ENCODE measurements at regions not wholly inside any gene's neighbourhood (a gene's known extent, or its start where the extent isn't known, plus 50 kb on each side); places are given as distances from the start of the nearest gene placed in this dataset.

DNA sequence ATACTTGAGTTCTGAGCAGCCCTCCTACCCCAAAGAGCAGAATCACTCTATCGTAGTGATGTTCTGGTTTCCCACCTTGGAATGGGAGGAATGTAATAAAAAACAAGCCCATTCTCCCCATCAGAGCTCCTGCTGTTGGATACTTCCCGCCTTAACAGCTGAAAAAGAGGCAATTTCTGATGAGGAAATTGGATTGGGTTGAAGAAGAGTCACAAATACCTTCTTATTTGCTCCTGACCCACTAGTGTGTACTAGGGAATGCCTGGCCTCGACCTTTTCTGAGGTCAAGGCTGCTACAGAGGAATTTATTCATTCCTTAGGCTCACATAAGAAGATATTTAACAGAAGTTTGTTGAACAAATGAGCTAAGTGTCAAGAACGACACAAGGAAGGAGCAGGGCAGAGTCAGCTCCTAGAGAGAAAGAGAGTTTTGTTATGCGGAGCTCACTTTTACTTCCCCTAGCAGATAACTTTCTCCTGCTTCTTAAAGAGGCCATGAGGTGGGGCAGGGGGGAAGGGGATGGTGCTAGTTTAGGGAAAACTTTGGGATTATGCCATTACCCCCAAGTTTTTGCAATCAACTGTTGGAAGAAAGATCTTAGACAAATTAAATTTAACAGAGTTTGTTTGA is 273.8 kb upstream of the CLNK start:
- Histone ChIP-seq H3K27me3 (ENCODE audit: control insufficient read depth in 1 of 2, insufficient read depth in 2 of 2, low read length in 2 of 2) (no peaks in the 10 kb centered on the region), H3K9me3 (ENCODE audit: control insufficient read depth in 2 of 2, insufficient read depth in 1 of 2, low read depth in 1 of 2, low read length in 1 of 2) (no peaks in the 10 kb centered on the region), H3K36me3 (ENCODE audit: control insufficient read depth in 2 of 2, insufficient read depth in 2 of 2, low read length in 1 of 2) (no peaks in the 10 kb centered on the region), H3K27ac (ENCODE audit: low read depth in 2 of 2, low read length in 1 of 2) (no peak overlapping the region), H3K4me3 (ENCODE audit: low read depth in 1 of 2, low read length in 2 of 2) (no peak overlapping the region), H3K4me1 (ENCODE audit: control insufficient read depth in 2 of 2, insufficient read depth in 2 of 2, low read length in 1 of 2) (no peaks in the 10 kb centered on the region)
- 70 to 85% methylated on average over 5 of the region's 5 CpGs for WGBS, 2 donors

- H3K27ac ChIP-seq (ENCODE audit: low read depth in 2 of 2, low read length in 1 of 2), result no peak overlapping the region
- H3K4me1 ChIP-seq (ENCODE audit: control insufficient read depth in 2 of 2, insufficient read depth in 2 of 2, low read length in 1 of 2), result no peaks in the 10 kb centered on the region
- H3K9me3 ChIP-seq (ENCODE audit: control insufficient read depth in 2 of 2, insufficient read depth in 1 of 2, low read depth in 1 of 2, low read length in 1 of 2), result no peaks in the 10 kb centered on the region
- H3K36me3 ChIP-seq (ENCODE audit: control insufficient read depth in 2 of 2, insufficient read depth in 2 of 2, low read length in 1 of 2), result no peaks in the 10 kb centered on the region
- 60 to 80% methylated on average over 2 of the region's 2 CpGs for WGBS, 2 donors
- no peaks in the 10 kb centered on the region for H3K27me3 ChIP-seq (ENCODE audit: control insufficient read depth in 1 of 2, insufficient read depth in 2 of 2, low read length in 2 of 2)
- no peak overlapping the region for H3K4me3 ChIP-seq (ENCODE audit: low read depth in 1 of 2, low read length in 2 of 2)
Measured at GRCh38 chr4:10951306-10951705, 266.7 kb upstream of the CLNK start.

DNA sequence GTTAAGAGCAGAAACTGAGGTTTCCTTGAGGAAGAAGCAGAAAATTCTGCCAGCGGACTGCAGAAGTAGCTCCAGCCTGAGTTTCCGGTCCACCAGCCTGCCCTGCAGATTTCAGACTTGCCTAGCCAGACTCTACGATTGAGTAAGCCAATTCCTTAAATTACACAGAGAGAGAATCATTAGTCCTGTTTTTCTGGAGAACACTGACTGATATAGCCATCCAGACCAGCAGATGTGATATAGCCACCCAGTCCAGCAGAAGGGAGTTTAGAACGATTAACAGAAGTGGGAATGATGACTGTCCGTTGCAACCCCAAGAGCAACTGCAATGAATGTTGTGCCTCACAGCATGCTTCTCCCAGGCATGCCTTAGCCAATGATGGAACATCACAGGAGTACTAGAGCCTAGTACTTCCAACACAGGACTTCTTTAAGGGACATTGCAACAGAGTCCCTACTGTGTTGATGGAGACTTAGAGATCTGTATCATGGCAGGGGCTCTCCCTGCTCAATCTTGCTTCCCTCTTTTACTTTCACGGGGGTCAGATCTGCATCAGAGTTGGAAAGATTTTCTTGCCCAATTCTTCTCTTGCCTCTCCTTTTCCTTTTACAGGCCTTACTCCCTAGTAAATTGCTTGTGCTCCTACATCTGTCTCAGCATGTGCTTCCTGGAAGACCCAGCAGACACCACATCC is 264.6 kb upstream of the CLNK start:
- Histone ChIP-seq H3K27ac (ENCODE audit: low read depth in 2 of 2, low read length in 1 of 2) (no peak overlapping the region), H3K36me3 (ENCODE audit: control insufficient read depth in 2 of 2, insufficient read depth in 2 of 2, low read length in 1 of 2) (no peaks in the 10 kb centered on the region), H3K9me3 (ENCODE audit: control insufficient read depth in 2 of 2, insufficient read depth in 1 of 2, low read depth in 1 of 2, low read length in 1 of 2) (no peaks in the 10 kb centered on the region), H3K4me1 (ENCODE audit: control insufficient read depth in 2 of 2, insufficient read depth in 2 of 2, low read length in 1 of 2) (no peaks in the 10 kb centered on the region), H3K4me3 (ENCODE audit: low read depth in 1 of 2, low read length in 2 of 2) (no peak overlapping the region), H3K27me3 (ENCODE audit: control insufficient read depth in 1 of 2, insufficient read depth in 2 of 2, low read length in 2 of 2) (no peaks in the 10 kb centered on the region)
- WGBS, 2 donors, result 84 to 85% methylated on average over 6 of the region's 6 CpGs

DNA sequence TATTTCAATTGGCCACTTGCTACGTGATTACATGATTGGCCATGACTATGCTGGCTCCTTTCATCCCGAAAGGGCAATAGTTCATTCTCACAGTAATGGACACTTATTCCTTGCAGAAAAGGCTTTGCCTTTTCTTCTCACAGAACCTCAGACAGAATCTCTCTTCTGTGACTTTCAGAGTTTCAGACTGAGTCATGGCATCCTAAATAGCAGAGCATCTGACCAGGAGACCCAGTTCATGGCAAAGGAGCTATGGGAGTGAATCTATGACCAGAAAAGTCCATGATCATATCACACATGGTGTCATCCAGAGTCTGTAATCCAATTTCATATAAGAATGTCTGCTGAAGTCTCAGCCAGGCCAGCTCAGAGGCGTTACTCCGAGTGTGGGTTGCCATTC is 263.3 kb upstream of the CLNK start:
- Histone ChIP-seq H3K27me3 (ENCODE audit: control insufficient read depth in 1 of 2, insufficient read depth in 2 of 2, low read length in 2 of 2) (no peaks in the 10 kb centered on the region), H3K9me3 (ENCODE audit: control insufficient read depth in 2 of 2, insufficient read depth in 1 of 2, low read depth in 1 of 2, low read length in 1 of 2) (no peaks in the 10 kb centered on the region), H3K4me1 (ENCODE audit: control insufficient read depth in 2 of 2, insufficient read depth in 2 of 2, low read length in 1 of 2) (no peaks in the 10 kb centered on the region), H3K36me3 (ENCODE audit: control insufficient read depth in 2 of 2, insufficient read depth in 2 of 2, low read length in 1 of 2) (no peaks in the 10 kb centered on the region), H3K27ac (ENCODE audit: low read depth in 2 of 2, low read length in 1 of 2) (no peak overlapping the region), H3K4me3 (ENCODE audit: low read depth in 1 of 2, low read length in 2 of 2) (no peak overlapping the region)
- WGBS, 2 donors, result 68 to 81% methylated on average over 4 of the region's 4 CpGs

- no peaks in the 10 kb centered on the region for H3K36me3 ChIP-seq (ENCODE audit: control insufficient read depth in 2 of 2, insufficient read depth in 2 of 2, low read length in 1 of 2)
- H3K4me3 ChIP-seq (ENCODE audit: low read depth in 1 of 2, low read length in 2 of 2), result no peak overlapping the region
- peaks cover 2 to 4% of the 10 kb centered on the region in 2 donors for H3K9me3 ChIP-seq (ENCODE audit: control insufficient read depth in 2 of 2, insufficient read depth in 1 of 2, low read depth in 1 of 2, low read length in 1 of 2)
- H3K27ac ChIP-seq (ENCODE audit: low read depth in 2 of 2, low read length in 1 of 2), result no peak overlapping the region
- 52 to 62% methylated on average over 1 of the region's 1 CpG for WGBS, 2 donors
- H3K4me1 ChIP-seq (ENCODE audit: control insufficient read depth in 2 of 2, insufficient read depth in 2 of 2, low read length in 1 of 2), result no peaks in the 10 kb centered on the region
- H3K27me3 ChIP-seq (ENCODE audit: control insufficient read depth in 1 of 2, insufficient read depth in 2 of 2, low read length in 2 of 2), result no peaks in the 10 kb centered on the region
Measured at GRCh38 chr4:10944321-10944720, 259.8 kb upstream of the CLNK start.

- no peak overlapping the region for H3K4me3 ChIP-seq (ENCODE audit: low read depth in 1 of 2, low read length in 2 of 2)
- no peaks in the 10 kb centered on the region for H3K36me3 ChIP-seq (ENCODE audit: control insufficient read depth in 2 of 2, insufficient read depth in 2 of 2, low read length in 1 of 2)
- no peaks in the 10 kb centered on the region for H3K27me3 ChIP-seq (ENCODE audit: control insufficient read depth in 1 of 2, insufficient read depth in 2 of 2, low read length in 2 of 2)
- no peaks in the 10 kb centered on the region for H3K4me1 ChIP-seq (ENCODE audit: control insufficient read depth in 2 of 2, insufficient read depth in 2 of 2, low read length in 1 of 2)
- WGBS, 2 donors, result 86 to 90% methylated on average over 1 of the region's 1 CpG
- peaks cover 2 to 4% of the 10 kb centered on the region in 2 donors for H3K9me3 ChIP-seq (ENCODE audit: control insufficient read depth in 2 of 2, insufficient read depth in 1 of 2, low read depth in 1 of 2, low read length in 1 of 2)
- H3K27ac ChIP-seq (ENCODE audit: low read depth in 2 of 2, low read length in 1 of 2), result no peak overlapping the region
Measured at GRCh38 chr4:10942156-10942555, 257.6 kb upstream of the CLNK start.

DNA sequence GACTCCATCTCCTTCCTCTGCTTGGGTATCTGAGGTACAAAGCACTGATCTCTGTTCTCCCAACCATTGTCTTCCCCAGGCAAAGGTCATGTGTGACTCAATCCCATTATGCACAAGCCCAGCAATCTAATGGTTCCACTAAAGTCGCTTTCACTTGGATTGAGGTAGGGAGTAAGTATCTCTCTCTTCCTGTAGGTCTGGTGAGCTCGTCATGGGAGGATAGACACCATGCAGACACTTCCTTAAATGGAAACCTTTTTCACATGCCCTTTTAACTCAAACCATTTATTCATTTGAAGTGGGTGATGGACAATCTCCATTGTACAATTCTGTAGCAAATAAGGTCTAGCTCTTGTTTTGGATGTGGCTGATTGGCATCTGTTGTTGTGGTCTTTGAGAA is 245.2 kb upstream of the CLNK start:
- Histone ChIP-seq H3K36me3 (ENCODE audit: control insufficient read depth in 2 of 2, insufficient read depth in 2 of 2, low read length in 1 of 2) (no peaks in the 10 kb centered on the region), H3K27me3 (ENCODE audit: control insufficient read depth in 1 of 2, insufficient read depth in 2 of 2, low read length in 2 of 2) (no peaks in the 10 kb centered on the region), H3K4me1 (ENCODE audit: control insufficient read depth in 2 of 2, insufficient read depth in 2 of 2, low read length in 1 of 2) (no peaks in the 10 kb centered on the region), H3K4me3 (ENCODE audit: low read depth in 1 of 2, low read length in 2 of 2) (no peak overlapping the region), H3K27ac (ENCODE audit: low read depth in 2 of 2, low read length in 1 of 2) (no peak overlapping the region), H3K9me3 (ENCODE audit: control insufficient read depth in 2 of 2, insufficient read depth in 1 of 2, low read depth in 1 of 2, low read length in 1 of 2) (no peaks in the 10 kb centered on the region)
- 67 to 85% methylated on average over 2 of the region's 2 CpGs for WGBS, 2 donors

- Histone ChIP-seq H3K27ac (ENCODE audit: low read depth in 2 of 2, low read length in 1 of 2) (no peak overlapping the region), H3K27me3 (ENCODE audit: control insufficient read depth in 1 of 2, insufficient read depth in 2 of 2, low read length in 2 of 2) (no peaks in the 10 kb centered on the region), H3K4me3 (ENCODE audit: low read depth in 1 of 2, low read length in 2 of 2) (no peak overlapping the region), H3K36me3 (ENCODE audit: control insufficient read depth in 2 of 2, insufficient read depth in 2 of 2, low read length in 1 of 2) (no peaks in the 10 kb centered on the region), H3K4me1 (ENCODE audit: control insufficient read depth in 2 of 2, insufficient read depth in 2 of 2, low read length in 1 of 2) (no peaks in the 10 kb centered on the region), H3K9me3 (ENCODE audit: control insufficient read depth in 2 of 2, insufficient read depth in 1 of 2, low read depth in 1 of 2, low read length in 1 of 2) (no peaks in the 10 kb centered on the region)
- 60 to 72% methylated on average over 3 of the region's 3 CpGs for WGBS, 2 donors
Measured at GRCh38 chr4:10925996-10926395, 241.4 kb upstream of the CLNK start.

DNA sequence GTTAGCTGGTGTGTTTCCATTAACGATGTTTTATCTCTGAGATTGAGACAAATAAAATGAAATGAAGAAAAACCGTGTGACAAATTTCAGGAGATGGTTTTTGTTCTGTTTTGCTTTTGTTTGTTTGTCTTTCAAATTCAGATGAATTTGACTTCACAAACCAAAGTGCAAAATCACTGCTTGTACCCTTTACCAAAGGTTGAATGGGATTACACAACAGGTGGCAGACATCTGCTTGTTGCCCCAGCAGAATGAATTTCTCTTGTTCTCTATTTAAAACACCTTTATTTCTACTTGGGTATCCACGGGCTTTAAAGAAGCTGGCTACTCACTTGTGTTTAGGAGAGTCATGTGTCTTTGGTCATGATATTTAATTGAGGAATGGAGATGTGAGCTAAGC is 239.7 kb upstream of the CLNK start:
- WGBS, 2 donors, result 73 to 82% methylated on average over 3 of the region's 3 CpGs
- Histone ChIP-seq H3K4me1 (ENCODE audit: control insufficient read depth in 2 of 2, insufficient read depth in 2 of 2, low read length in 1 of 2) (no peaks in the 10 kb centered on the region), H3K9me3 (ENCODE audit: control insufficient read depth in 2 of 2, insufficient read depth in 1 of 2, low read depth in 1 of 2, low read length in 1 of 2) (no peaks in the 10 kb centered on the region), H3K4me3 (ENCODE audit: low read depth in 1 of 2, low read length in 2 of 2) (no peak overlapping the region), H3K36me3 (ENCODE audit: control insufficient read depth in 2 of 2, insufficient read depth in 2 of 2, low read length in 1 of 2) (no peaks in the 10 kb centered on the region), H3K27me3 (ENCODE audit: control insufficient read depth in 1 of 2, insufficient read depth in 2 of 2, low read length in 2 of 2) (no peaks in the 10 kb centered on the region), H3K27ac (ENCODE audit: low read depth in 2 of 2, low read length in 1 of 2) (no peak overlapping the region)

DNA sequence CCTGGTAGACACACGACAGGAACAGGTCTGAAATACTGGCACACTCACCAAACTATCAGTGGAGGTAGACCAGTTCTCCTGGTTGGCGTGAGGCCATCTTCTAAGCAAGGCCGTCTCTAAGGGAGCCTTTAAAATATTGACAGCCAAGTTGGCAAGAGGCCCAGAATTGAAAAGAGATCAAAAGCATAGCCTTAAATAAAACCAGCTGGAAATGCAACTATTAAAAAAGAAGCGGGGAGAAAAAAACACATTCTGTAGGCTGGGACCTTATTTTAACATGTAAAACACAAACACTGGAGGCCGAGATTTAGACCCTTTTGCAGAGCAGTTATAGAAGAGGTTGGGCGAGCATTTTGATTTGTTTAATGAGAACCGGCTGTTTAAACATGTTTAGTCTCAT is 233.0 kb upstream of the CLNK start:
- Histone ChIP-seq H3K9me3 (ENCODE audit: control insufficient read depth in 2 of 2, insufficient read depth in 1 of 2, low read depth in 1 of 2, low read length in 1 of 2) (no peaks in the 10 kb centered on the region), H3K4me1 (ENCODE audit: control insufficient read depth in 2 of 2, insufficient read depth in 2 of 2, low read length in 1 of 2) (no peaks in the 10 kb centered on the region), H3K4me3 (ENCODE audit: low read depth in 1 of 2, low read length in 2 of 2) (no peak overlapping the region), H3K27ac (ENCODE audit: low read depth in 2 of 2, low read length in 1 of 2) (no peak overlapping the region), H3K27me3 (ENCODE audit: control insufficient read depth in 1 of 2, insufficient read depth in 2 of 2, low read length in 2 of 2) (no peaks in the 10 kb centered on the region), H3K36me3 (ENCODE audit: control insufficient read depth in 2 of 2, insufficient read depth in 2 of 2, low read length in 1 of 2) (no peaks in the 10 kb centered on the region)
- 21 to 22% methylated on average over 7 of the region's 7 CpGs for WGBS, 2 donors

Measured in esophagus (tissue), 2 donors.